Colonic mucosa (tissue), 4 donors: ENCODE measurements at regions not wholly inside any gene's neighbourhood (a gene's known extent, or its start where the extent isn't known, plus 50 kb on each side); places are given as distances from the start of the nearest gene placed in this dataset.

Experiments
- DNase-seq: peaks from one replicate; pipeline ENCODE4 v3.0.0-alpha.2; 2020
- H3K27ac ChIP-seq: fragments of 200-600 bp; one replicate; pipeline ENCODE4 v1.8.0; 2021
- H3K27me3 ChIP-seq: fragments of 200-600 bp; one replicate; pipeline ENCODE4 v1.8.0; 2021
- H3K36me3 ChIP-seq: fragments of 200-600 bp; one replicate; pipeline ENCODE4 v1.8.0; 2021
- H3K4me1 ChIP-seq: fragments of 200-600 bp; one replicate; pipeline ENCODE4 v1.8.0; 2021; ENCODE audit warnings: mild to moderate bottlenecking
- H3K4me3 ChIP-seq: fragments of 200-600 bp; one replicate; pipeline ENCODE4 v1.8.0; 2021
- H3K9ac ChIP-seq, 2 donors: one replicate each; pipeline ENCODE4 v1.7.0; 2013; ENCODE audit warnings: control low read depth in 2 of 2, low read depth in 2 of 2, low read length in 2 of 2
- H3K9me3 ChIP-seq: fragments of 200-600 bp; one replicate; pipeline ENCODE4 v1.8.0; 2021
- intact Hi-C: fragments of 100-400 bp; cut with DNase I; formaldehyde crosslinking; loops from one replicate; pipeline ENCODE4 v1.14.1; 2022
- TF ChIP-seq, protein P1 (sequence below): fragments of 200-600 bp; IDR thresholded peaks from one replicate; pipeline ENCODE4 v1.8.0; 2022; ENCODE audit warnings: antibody characterized with exemption, mild to moderate bottlenecking
- donor health status: healthy.
- donor health status: DM: no; HTN: no; CAD: no.
- donor health status: DM: no; HTN: no; CAD: no.

GRCh38 chrX:10073671-10074070 lies 83.1 kb upstream of the CLCN4 start:
- Histone ChIP-seq H3K9me3 (no peaks in the 10 kb centered on the region), H3K27ac (no peak overlapping the region), H3K36me3 (no peaks in the 10 kb centered on the region), H3K9ac (no peak overlapping the region), H3K27me3 (no peaks in the 10 kb centered on the region), H3K4me3 (no peak overlapping the region), H3K4me1 (no peaks in the 10 kb centered on the region)
- intact Hi-C loops = no loop called here
- TF ChIP-seq, protein P1, sequence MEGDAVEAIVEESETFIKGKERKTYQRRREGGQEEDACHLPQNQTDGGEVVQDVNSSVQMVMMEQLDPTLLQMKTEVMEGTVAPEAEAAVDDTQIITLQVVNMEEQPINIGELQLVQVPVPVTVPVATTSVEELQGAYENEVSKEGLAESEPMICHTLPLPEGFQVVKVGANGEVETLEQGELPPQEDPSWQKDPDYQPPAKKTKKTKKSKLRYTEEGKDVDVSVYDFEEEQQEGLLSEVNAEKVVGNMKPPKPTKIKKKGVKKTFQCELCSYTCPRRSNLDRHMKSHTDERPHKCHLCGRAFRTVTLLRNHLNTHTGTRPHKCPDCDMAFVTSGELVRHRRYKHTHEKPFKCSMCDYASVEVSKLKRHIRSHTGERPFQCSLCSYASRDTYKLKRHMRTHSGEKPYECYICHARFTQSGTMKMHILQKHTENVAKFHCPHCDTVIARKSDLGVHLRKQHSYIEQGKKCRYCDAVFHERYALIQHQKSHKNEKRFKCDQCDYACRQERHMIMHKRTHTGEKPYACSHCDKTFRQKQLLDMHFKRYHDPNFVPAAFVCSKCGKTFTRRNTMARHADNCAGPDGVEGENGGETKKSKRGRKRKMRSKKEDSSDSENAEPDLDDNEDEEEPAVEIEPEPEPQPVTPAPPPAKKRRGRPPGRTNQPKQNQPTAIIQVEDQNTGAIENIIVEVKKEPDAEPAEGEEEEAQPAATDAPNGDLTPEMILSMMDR = no peak
- DNase-seq = no peak

GRCh38 chrX:10074241-10074941 lies 82.4 kb upstream of the CLCN4 start:
- H3K9me3 ChIP-seq = no peaks in the 10 kb centered on the region
- no peak overlapping the region for H3K9ac ChIP-seq
- H3K36me3 ChIP-seq = no peaks in the 10 kb centered on the region
- H3K4me1 ChIP-seq = no peaks in the 10 kb centered on the region
- H3K4me3 ChIP-seq = no peak overlapping the region
- no peak overlapping the region for H3K27ac ChIP-seq
- intact Hi-C loops = no loop called here
- H3K27me3 ChIP-seq = no peaks in the 10 kb centered on the region
- DNase-seq = no peak
- TF ChIP-seq, protein P1 = no peak

GRCh38 chrX:10076765-10077164 lies 80.0 kb upstream of the CLCN4 start:
- H3K27ac ChIP-seq = no peak overlapping the region
- no peaks in the 10 kb centered on the region for H3K4me1 ChIP-seq
- TF ChIP-seq, protein P1 = no peak
- no peaks in the 10 kb centered on the region for H3K36me3 ChIP-seq
- no peaks in the 10 kb centered on the region for H3K9me3 ChIP-seq
- no peak overlapping the region for H3K4me3 ChIP-seq
- intact Hi-C loops = no loop called here
- H3K9ac ChIP-seq = no peak overlapping the region
- H3K27me3 ChIP-seq = no peaks in the 10 kb centered on the region
- no peak for DNase-seq

DNA sequence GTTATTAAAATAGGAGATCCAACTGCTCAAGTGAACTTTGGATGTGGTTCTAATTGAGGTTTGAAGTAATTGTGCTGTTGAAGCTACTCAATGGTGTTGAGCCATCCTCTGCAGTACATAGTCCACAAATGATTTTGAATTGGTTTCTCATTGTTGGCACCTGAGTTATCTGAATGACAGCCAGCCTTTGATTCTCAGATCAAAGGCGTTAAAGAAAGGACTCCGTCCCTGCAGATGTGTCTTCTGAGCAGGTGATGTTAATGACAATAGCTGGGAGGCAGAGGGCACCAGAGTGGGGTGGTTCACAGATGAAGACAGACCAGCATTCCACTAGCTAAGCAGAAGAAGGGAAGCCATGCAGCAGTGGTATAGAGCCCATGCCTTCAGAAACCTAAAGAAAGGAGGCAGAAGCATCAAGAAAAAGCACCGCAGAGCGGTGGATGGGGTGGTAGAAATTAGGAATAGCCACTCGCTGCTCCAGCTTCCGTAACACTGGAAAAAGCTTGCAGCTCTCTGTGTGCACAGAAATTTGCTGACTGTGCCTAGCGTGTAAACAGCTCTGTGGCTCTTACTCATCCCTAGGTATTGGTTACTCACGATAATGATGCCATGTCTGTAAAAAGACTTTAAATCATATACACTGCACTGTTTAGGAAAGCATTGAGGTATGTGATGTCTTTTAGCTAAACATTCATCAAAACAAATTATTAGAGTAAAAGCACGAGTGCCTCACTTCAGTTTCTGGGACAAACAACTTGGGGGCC lies 79.2 kb upstream of the CLCN4 start:
- Histone ChIP-seq H3K9ac (no peak overlapping the region), H3K27me3 (no peaks in the 10 kb centered on the region), H3K4me1 (no peaks in the 10 kb centered on the region), H3K27ac (no peak overlapping the region), H3K36me3 (no peaks in the 10 kb centered on the region), H3K9me3 (no peaks in the 10 kb centered on the region), H3K4me3 (no peak overlapping the region)
- TF ChIP-seq, protein P1 = no peak
- intact Hi-C loops = no loop called here
- DNase-seq = no peak

- Histone ChIP-seq H3K9me3 (no peaks in the 10 kb centered on the region), H3K4me1 (no peaks in the 10 kb centered on the region), H3K9ac (no peak overlapping the region), H3K36me3 (no peaks in the 10 kb centered on the region), H3K27ac (no peak overlapping the region), H3K4me3 (no peak overlapping the region), H3K27me3 (no peaks in the 10 kb centered on the region)
- intact Hi-C loops = no loop called here
- TF ChIP-seq, protein P1 = no peak
- no peak for DNase-seq
Observed at GRCh38 chrX:10078266-10078665, 78.5 kb upstream of the CLCN4 start.
